ENCODE measurements at regions not wholly inside any gene's neighbourhood (a gene's known extent, or its start where the extent isn't known, plus 50 kb on each side); places are given as distances from the start of the nearest gene placed in this dataset.

DNA sequence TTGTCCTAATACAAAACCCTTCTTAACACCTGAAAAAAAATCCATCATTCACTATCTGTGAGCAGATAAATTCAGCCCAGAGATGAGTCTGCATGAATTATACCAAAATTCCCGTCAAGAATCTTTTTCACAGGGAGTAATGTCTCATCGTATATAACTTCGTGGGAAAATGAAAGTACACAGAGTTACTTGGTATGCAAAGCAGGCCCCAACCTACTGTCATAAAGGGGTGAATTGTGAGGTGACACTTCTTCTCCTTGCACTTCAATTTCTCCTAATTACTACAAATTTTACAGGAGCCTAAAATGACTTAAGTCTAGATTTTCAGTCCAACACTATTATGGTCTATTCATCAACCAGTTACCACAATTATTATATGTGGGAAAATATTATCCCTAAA, 84.6 kb upstream of the CDH20 start:
- no peak for TF ChIP-seq CTCF (IDR thresholded peaks at IDR 0.05; ENCODE audit: low read depth, low read length)
- TF ChIP-seq MYC (IDR thresholded peaks at IDR 0.05; ENCODE audit: low read depth, low read length): no peak
- TF ChIP-seq POLR2A (IDR thresholded peaks at IDR 0.05; ENCODE audit: extremely low read depth, insufficient read length): no peak

All from NB4 (cell line).